ENCODE measurements at regions not wholly inside any gene's neighbourhood (a gene's known extent, or its start where the extent isn't known, plus 50 kb on each side); places are given as distances from the start of the nearest gene placed in this dataset.
A peak's percentile ranks its signal among the peaks of the same experiment; 100 is the strongest.
"Not testable (repeated sequence)": the region's sequence is repeated elsewhere in the genome, so short reads cannot be mapped to it uniquely, and the experiment has no call there.

DNA sequence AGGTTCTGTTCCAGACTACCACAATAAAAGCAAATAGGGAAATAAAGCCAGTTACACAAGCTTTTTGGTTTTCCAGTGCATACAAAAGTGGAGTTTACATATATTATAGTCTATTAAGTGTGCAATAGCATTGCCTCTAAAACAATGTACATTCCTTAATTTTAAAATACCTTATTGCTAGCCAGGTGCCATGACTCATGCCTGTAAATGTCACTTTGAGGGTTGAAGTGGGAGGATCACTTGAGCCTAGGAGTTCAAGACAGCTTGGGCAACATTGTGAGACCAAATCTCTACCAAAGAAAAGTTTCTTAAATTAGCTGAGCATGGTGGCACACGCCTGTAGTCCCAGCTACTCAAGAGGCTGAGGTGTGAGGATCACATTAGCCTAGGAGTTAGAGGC is 52.9 kb upstream of the IMP4 start:
- DNase-seq = no peak

DNA sequence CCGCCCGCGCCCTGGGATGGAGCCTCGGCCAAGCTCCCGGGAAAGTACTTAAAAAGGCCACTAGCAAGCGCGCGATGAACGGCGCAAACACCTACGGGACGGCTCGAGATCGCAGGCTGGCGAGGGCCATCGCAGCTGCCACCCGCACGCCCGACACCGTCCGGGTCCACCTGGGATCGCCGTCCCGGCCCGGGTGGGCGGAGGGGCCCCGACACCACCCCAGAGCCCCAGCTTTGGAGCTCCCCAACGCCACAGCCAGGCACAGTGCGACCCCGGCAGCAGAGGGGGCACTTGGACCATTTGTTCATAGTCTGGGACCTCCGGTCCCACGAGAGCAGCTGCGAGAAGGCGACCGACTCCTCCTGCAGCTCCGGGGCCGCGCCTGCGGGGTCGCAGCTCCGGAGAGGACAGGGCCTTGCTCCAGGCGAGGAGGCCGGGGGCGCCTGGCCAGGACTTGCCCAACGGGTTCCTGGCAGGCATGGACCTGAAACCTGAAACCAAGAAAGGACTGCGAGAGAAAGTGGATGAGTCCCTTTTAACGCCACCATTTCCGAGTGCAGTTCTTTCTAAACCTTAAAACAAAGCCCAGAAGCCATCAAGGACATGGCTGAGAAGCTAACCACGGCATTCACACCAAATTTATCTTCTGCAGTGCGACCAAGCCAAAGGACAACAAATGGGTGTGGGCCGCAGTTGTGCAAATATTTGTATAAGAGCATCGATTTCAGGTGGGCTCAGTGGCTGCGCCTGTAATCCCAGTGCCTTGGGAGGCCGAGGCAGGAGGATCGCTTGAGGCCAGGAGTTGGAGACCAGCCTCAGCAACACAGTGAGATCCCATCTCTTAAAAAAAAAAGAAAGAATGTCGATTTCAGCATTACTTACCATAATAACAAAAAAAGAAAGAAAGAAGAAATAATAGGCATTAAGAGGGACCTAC is 54.0 kb upstream of the IMP4 start:
- no peak for DNase-seq

DNA sequence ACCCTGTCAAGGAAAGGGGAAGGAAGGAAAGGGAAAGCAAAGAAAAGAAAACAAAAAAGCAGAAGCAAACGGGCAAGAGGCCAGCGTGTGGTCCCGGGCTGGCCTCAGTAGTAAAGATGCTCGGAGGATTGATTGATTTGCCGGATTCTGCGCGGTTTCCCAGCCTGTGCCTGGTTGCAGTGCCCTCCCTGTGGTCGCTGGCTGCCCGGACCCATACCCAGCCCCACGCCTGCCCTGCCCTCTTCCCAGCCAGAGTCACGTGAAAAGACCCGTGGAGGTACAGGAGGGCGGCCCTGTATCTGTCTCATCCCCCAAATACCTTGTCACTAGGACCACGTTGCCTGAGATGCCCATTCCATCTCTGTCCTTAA is 55.1 kb upstream of the IMP4 start:
- no peak for DNase-seq

DNA sequence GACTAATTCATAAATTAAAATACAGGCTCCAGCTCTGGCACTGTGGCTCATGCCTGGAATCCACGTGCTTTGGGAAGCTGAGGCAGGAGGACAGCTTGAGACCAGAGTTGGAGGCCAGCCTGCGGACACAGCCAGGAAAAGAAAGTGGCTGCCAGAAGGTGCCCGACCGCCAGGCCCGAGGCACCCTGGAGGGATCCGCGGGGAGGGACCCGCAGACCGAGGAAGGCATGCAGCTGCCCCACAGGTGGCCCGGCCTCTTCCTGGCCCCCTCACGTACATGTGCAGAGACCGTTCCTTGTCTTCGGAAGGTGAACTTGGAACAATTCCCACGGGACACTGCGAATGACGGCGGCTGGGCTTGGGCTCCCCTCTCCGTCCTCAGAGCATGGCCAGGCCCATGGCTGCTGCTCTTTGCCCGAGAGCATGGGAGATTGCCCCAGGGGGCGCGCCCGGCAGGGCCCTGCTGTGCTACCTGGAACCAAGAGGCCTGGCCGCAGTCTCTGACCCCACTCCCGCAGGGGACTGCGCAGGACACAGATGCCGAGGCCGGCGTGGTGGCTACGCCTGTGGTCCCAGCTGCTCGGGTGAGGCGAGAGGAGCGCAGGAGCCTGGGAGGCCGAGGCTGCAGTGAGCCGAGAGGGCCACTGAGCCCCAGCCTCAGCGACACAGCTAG is 55.6 kb upstream of the IMP4 start:
- no peak for DNase-seq

DNA sequence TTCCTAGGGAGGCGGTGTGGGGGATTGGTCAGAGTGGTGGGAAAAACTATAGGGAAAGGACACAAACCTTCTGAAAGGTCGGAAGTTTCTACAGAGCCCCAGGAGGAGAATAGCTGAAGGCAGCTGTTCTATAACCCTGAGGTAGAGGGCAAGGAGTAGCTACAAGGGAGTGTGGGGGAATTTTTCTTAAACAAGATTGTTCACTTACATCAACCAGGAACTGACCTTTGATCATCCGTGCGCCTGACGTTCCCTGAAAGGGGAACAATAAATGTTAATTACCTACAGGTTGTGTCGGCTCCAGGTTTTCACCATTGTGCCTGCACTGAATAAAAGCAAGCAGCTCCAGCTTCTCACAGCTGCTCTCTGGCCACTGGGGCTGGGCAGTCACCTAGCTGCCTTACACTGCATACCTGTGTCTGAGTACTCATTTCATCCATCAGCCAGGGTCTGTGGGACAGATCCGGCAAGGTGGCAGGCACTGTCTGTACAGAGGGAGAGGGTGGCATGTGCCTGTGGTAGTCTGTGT is 59.3 kb upstream of the IMP4 start:
- not testable (repeated sequence) for DNase-seq

DNA sequence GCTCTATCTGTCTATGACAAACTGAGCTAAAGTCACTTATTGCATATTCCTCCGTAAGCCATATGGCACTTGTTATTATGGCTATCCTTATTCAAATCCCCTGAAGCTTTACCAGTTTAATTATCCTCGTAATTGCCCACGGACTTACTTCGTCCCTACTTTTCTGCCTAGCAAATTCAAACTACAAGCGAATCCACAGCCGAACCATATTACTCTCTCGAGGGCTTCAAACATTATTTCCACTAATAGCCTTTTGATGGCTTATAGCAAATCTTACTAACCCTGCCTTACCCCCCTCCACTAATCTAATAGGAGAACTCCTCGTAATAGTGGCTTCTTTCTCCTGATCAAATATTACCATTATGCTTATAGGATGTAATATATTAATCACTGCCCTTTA is 63.1 kb upstream of the IMP4 start:
- not testable (repeated sequence) for DNase-seq

DNA sequence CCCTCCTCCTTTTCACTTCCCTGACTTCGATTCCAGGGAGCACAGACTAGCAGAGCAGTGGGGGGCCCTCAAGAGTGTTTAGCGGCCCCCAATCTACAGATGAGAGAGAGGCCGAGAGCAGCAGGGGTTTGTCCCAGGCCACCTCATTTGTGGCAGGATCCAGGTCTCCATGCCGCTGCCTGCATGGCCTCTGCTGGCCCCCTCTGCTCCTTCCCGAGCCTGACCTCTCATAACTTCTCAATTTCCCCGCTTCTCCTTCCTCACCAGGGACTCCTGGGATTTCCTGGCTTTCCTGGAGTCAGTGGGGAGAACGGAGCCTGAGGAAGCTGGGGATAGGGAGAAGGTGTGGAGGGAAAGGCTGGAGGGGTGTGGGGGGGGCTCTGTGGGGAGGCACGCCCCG is 70.1 kb upstream of the TUBA3E start:
- not testable (repeated sequence) for DNase-seq

DNA sequence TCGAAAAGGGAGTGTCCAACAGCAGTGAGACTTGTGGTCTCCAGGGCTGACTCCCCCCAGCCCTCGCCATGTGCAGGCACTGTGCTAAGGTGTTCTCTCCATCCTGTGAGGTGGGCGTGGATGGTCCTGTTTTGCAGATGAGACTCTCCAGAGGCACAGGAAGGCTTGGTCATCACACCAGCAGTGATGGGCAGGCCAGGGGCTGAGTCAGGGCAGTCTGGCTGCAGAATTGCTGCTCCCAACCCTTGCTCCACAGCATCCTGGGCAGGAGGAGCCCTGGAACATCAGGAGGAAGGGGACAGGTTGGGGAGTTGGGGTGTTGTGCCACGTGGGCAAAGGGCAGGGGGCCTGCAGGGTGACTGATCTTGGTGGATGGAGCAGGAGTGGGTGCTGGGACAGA is 69.3 kb upstream of the TUBA3E start:
- DNase-seq = not testable (repeated sequence)

DNA sequence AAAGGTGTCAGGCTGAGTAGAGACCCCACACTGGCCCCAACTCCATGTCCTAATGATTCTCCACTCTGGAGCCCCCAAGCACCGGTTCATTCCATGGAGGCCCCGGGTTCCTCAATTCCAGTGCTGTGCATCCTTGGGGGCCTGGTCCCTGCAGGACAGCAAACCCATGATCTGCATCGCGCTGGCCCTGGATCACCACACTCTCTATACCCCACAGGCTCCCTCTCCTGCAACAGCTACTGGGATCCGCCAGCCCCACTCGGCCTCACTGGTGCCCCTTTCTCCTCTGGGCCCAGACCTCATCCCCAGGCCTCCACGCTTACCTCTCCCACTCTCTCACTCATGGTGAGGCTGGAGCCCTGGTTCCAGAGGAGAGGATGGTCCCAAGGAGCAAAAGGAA is 68.6 kb upstream of the TUBA3E start:
- DNase-seq = not testable (repeated sequence)

DNA sequence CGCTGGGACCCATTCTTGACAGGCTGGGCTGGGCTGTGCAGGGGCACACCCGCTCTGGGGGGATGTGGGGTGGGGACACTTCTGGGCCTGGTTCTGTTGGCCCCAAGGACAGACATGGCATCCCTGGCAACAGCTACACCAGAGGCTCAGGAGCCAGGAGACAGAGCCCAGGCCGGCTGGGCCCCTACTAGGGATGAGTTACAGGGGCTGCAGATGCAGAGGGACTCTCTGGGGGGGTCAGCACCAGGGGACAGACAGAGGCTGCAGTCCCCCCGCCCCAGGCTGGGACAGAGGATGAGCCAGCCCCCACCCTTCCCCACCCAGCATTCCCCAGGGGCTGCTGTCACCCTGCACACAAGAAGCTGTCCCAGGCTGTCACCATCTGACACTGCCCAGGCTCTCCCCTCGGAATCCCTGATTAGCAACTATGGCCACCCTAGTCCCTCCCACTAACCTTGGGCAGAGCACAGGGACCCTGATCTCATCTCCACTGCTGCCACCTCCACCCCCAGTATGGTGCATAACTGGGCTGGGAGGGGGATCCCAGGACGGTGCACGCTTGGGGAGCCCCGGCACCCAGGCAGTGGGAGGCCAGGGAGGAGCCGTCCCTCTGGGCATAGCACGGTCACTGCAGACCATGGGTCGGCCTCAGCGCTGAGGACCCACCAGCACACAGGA is 67.5 kb upstream of the TUBA3E start:
- not testable (repeated sequence) for DNase-seq

DNA sequence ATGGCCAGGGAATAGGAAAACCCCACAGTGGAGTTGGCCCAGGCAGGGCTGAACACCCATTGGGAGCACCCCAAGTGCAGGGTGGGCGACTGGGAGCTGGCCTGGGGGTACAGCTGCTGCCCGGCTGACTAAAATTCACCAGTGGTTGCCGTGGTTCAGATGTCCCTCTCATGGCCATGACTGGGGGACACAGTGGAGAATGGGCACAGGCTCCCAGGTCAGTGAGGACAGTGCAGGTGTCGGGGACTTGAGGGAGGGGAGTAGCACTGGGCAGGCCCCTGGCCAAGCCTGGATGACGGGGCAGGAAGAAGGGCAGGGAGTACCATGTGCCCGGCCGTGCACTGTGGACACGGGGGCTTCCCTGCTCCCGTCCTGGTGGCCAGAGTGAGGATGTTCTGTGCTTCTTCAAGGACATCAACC is 66.7 kb upstream of the TUBA3E start:
- not testable (repeated sequence) for DNase-seq

DNA sequence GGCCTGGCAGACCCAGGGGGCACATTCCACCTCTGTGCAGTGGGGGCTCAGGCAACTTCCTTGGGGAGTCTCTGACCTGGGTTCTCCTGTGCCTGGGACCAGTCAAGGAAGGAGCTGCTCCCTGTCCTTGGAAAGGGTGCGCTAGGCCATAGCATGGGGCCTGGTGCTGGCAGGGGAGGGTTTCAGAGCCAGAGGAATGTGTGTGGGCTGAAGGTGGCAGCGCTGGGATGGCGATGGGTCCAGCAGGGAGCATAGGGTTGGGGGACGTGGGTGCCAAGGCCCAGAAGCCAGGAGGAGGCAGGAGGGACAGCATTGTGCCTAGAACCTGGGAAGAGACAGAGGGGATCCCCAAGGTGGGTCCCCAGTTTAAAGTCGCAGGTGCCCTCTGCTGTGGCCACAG is 66.3 kb upstream of the TUBA3E start:
- no peak for DNase-seq

DNA sequence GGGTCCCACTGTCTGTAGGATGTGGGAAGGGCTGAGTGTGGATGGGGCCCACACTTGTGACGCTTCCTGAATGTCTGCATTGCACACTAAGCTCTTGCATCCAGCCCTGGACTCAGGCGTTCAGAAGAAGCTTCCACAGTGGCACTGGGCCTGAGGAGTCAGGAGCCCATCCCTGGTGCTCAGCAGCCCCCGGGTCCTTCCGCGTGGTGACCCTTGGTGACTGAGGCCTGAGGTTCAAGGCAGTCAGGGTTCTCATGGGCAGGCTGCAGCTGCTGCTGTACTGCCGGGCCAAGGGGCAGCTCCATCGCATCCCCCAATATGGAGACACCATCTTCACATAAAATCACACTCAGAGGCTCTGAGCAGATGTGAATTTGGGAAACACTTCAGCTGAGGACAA is 65.8 kb upstream of the TUBA3E start:
- no peak for DNase-seq

DNA sequence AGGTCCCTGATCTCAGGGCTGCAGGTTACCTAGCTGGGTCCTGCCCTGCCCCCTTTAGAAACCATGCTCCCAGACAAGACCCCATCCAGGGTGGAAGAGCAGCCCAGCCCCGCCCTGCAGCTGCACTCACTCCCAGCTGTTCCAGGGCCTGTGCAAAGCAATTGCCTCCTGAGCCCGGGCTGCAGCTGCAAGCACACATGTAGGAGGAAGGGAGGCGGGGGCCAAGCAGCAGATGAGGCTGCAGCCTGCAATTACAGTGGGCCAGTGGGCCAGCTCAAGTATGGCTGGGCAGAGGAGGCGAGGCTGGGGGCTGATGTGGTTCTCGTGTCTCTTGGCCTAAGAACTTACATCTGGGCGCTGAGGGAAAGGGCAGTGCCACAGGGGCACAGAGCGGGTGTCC is 65.4 kb upstream of the TUBA3E start:
- no peak for DNase-seq

DNA sequence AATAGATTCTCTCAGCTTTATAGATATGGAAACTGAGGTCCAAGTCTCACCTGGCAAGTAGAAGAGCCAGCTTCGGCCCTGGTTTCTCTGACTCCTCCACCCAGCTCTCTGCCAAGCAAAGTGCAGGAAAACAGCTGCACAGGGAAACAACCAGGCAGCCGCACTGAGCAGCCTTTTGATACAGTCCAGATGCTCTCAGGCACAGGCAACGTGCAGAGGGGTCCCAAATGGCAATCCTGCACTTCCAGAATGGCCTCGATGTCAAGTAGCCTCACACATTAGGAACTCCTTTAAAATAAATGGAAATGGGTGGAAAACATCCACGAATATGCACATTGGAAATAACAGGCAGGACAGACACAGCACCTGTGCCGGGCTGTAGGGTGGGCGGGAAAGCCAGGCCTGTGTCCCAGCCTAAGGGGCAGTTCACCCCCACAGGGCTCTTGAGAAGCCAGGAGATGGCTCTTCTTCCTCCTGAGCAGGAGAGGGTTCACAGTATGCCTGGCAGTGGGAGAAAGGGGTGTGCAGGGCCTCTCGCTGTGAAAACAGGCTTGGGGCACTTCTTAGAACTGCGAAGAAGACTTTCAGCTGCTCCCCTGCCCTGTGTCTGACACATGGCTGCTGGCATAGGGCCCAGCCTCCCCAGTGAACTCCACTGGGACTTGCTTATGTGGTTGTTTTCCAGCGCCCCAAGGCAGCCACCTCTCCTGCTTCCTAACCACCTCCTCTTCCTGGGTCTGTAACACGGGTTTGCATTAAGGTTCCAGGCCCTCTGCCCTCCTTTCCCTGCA is 63.9 kb upstream of the TUBA3E start:
- DNase-seq = peak; percentile 11 to 18

DNA sequence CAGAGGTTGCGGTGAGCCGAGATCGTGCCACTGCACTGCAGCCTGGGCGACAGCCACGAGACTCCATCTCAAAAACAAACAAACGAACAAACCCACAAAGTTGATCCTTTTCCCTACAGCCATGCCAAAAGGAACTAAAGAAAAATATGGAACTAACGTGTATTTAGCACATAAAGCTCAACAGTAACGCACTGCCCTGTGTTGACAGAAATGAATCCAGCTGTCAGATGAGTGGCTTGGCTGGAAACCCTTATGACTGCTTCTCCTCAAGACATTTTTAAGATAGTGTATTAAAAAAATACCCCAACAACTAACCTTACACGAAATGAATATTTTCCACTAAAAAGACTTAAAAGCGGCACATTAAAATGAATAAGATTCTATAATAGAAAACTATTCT is 62.9 kb upstream of the TUBA3E start:
- peak; percentile 17 to 18 for DNase-seq

DNA sequence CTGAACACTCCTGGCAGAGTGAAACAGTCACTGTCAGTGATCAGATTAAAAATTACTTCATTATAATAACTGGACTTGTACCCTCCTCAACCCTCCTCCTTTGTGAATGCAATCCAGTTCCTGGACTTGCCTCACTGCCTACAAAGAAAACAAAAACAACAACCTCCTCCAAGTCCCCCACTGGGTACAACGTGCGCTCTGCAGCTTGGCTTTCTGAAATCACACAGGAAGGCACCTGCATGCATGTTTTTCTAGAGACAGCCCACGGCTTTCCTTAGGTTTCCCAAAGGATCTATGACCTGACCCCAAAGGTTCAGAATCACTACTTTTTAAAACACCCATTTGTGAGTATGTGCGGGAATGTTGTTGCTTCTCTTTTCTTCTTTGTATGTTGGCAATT is 61.4 kb upstream of the TUBA3E start:
- no peak for DNase-seq

DNA sequence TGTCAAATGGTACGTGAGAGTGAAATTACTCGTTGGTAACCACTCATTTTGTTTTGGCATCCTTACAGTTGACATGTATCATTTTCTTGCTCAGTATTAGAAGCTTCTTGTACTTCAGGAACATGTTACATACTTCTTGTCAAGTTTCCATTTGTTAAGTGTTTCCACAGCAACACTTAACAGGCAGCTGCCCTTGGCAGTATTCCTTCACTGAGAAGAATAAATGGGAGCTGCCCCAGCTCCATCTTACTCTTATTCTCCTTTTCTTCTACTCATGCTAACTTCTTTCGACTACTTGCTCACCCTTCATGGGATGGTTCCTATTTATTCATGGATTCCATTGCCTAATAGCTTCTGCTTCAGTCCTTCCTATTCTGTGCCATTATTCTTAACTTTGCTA is 60.1 kb upstream of the TUBA3E start:
- no peak for DNase-seq

DNA sequence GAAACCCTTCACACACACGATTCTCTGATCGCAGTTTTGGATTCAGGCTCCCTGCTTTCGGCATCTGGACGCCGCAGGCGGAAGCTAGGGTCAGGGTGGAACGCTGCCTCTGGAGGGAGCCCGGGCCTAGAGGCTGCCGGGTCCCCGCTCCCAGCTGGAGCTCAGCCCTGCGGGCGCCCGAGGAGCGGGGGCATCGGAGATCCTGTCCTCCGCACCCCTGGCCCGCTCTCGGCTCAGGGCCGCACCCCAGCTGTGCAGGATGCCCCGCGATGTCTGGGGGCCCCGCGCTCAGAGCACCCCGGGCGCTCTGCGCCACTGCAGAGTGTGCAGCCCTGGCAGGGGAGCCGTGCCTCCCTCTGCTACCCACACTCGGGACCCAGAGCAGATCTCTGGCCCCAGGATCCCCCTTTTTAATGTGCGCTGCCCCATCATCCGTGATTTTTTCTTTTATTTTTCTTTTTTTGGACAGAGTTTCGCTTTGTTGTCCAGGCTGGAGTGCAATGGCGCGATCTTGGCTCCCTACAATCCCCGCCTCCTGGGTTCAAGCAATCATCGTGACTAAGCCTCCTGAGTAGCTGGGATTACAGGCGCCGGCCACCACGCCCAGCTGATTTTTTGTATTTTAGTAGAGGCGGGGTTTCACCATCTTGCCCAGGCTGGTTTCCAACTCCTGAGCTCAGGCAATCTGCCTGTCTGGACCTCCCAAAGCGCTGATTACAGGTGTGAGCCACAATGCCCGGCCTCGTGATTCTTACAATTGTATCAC is 54.8 kb upstream of the TUBA3E start:
- no peak for DNase-seq

DNA sequence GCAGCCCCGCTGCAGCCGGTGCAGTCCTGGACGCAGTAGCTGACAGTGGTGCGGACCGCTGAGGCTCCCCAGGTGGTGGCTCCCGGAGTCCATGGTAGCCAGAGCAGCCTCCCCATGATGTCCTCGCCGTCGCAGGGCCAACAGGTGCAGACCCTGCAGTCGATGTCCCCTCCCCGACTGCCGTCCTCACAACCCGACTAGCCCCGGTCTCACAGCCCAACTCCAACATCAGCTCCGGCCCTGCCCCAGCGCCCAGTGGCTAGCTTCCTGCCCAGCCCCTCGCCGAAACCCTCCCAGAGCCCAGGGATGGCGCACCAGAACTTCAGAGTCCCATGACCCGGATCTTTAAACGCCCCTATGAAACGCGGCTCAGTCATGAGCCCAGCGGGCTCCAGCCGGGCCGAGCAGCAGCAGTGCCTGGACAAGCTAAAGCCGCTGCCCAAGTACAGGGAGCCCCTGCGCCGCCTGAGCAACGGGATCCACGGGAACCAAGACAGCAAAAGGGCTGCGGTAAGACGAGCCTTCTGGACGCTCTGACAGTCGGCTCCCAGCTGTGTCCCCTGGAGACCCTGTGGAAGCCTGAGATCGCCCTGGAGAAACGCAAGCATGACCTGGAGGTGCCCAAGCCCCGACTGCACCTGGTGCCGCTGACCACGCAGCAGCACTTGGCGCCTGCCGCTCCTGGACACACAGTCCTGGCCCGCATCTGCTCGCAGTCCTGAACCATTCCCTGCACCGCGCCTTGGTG is 53.8 kb upstream of the TUBA3E start:
- no peak for DNase-seq

Data from right lung (tissue), 2 donors.